IMR-90 (cell line): ENCODE measurements at regions not wholly inside any gene's neighbourhood (a gene's known extent, or its start where the extent isn't known, plus 50 kb on each side); places are given as distances from the start of the nearest gene placed in this dataset.

Experiments
- ATAC-seq: fragments of 200-7000 bp; cut with Tn5 transposase; 2 replicates; pipeline ENCODE4 v1.9.1; 2020; ENCODE audit warnings: low read depth, mild to moderate bottlenecking, moderate library complexity
- BruUV-seq: library from RNA; stranded (reverse); fragments of 400-500 nt; replicated peaks from 2 replicates; lab custom pipeline; 2021; lab: Mats Ljungman, UMichigan
- CTCF ChIA-PET: fragments of 300-600 bp; formaldehyde crosslinking; extraction: SDS; loops from one replicate; lab custom pipeline; 2021; ENCODE audit warnings: antibody characterized with exemption; lab: Yijun Ruan, JAX
- POLR2A ChIA-PET: fragments of 300-600 bp; sonication (Branson Sonifier 250); formaldehyde crosslinking; loops from one replicate; lab custom pipeline; 2022; ENCODE audit warnings: antibody characterized with exemption; ENCODE audit not compliant: unreplicated experiment; lab: Charles Lee
- DNase-seq: peaks from one replicate; pipeline ENCODE4 v3.0.0; 2013
- H2AFZ ChIP-seq: replicated peaks from 2 replicates; pipeline ENCODE3; 2013; ENCODE audit warnings: low read length, mild to moderate bottlenecking; ENCODE audit not compliant: poor library complexity
- H2AK5ac ChIP-seq: 2 replicates; pipeline ENCODE4 v1.6.1; 2013; ENCODE audit warnings: low read depth, low read length, inconsistent platforms
- H2AK9ac ChIP-seq: replicated peaks from 2 replicates; pipeline ENCODE3; 2013; ENCODE audit warnings: mild to moderate bottlenecking, low read depth, low read length, moderate library complexity; ENCODE audit not compliant: poor library complexity
- H2BK120ac ChIP-seq: 2 replicates; pipeline ENCODE4 v1.6.1; 2013; ENCODE audit warnings: low read depth, low read length, inconsistent platforms
- H2BK15ac ChIP-seq: 3 replicates; pipeline ENCODE4 v1.6.1; 2013; ENCODE audit warnings: low read depth, low read length, inconsistent platforms
- H2BK20ac ChIP-seq: 2 replicates; pipeline ENCODE4 v1.6.1; 2013; ENCODE audit warnings: low read depth, mild to moderate bottlenecking, inconsistent platforms, low read length, moderate library complexity
- H2BK5ac ChIP-seq: 2 replicates; pipeline ENCODE4 v1.6.1; 2013; ENCODE audit warnings: mild to moderate bottlenecking, low read depth, low read length, inconsistent platforms; ENCODE audit not compliant: poor library complexity, severe bottlenecking
- H3K14ac ChIP-seq: replicated peaks from 2 replicates; pipeline ENCODE4 v1.6.1; 2013; ENCODE audit warnings: low read depth, low read length, inconsistent platforms
- H3K18ac ChIP-seq: 2 replicates; pipeline ENCODE4 v1.6.1; 2013; ENCODE audit warnings: low read depth, low read length, control low read depth
- H3K23ac ChIP-seq: 2 replicates; pipeline ENCODE4 v1.6.1; 2013; ENCODE audit warnings: low read depth, low read length, inconsistent platforms
- H3K27ac ChIP-seq: 2 replicates; pipeline ENCODE4 v1.5.1; 2013; ENCODE audit warnings: mild to moderate bottlenecking, control low read depth, low read length; ENCODE audit not compliant: insufficient read depth
- H3K27me3 ChIP-seq: 2 replicates; pipeline ENCODE4 v1.6.1; 2013; ENCODE audit warnings: low read length; ENCODE audit not compliant: control insufficient read depth, insufficient read depth
- H3K36me3 ChIP-seq: 2 replicates; pipeline ENCODE4 v1.6.1; 2013; ENCODE audit warnings: low read length, mixed read lengths; ENCODE audit not compliant: control insufficient read depth, insufficient read depth
- H3K4ac ChIP-seq: 2 replicates; pipeline ENCODE4 v1.6.1; 2013; ENCODE audit warnings: low read depth, low read length, inconsistent platforms
- H3K4me1 ChIP-seq: 2 replicates; pipeline ENCODE4 v1.6.1; 2013; ENCODE audit warnings: low read length, mixed read lengths; ENCODE audit not compliant: control insufficient read depth, insufficient read depth
- H3K4me2 ChIP-seq: 2 replicates; pipeline ENCODE4 v1.6.1; 2013; ENCODE audit warnings: low read depth, mild to moderate bottlenecking, control low read depth, low read length, moderate library complexity
- H3K4me3 ChIP-seq: 2 replicates; pipeline ENCODE4 v1.5.1; 2013; ENCODE audit warnings: low read depth, mild to moderate bottlenecking, control low read depth, low read length, moderate library complexity; ENCODE audit not compliant: insufficient read depth
- H3K56ac ChIP-seq: 2 replicates; pipeline ENCODE4 v1.6.1; 2013; ENCODE audit warnings: low read length, inconsistent platforms; ENCODE audit not compliant: insufficient read depth; ENCODE audit errors: extremely low read depth
- H3K79me1 ChIP-seq, 2 experiments: 2 replicates each; pipeline ENCODE4 v1.6.1; 2013; ENCODE audit warnings: low read length in 2 of 2, inconsistent platforms in 1 of 2, low read depth in 1 of 2
- H3K9ac ChIP-seq: 2 replicates; pipeline ENCODE4 v1.6.1; 2013; ENCODE audit warnings: low read depth, low read length, control low read depth
- H3K9me1 ChIP-seq: 2 replicates; pipeline ENCODE4 v1.6.1; 2013; ENCODE audit warnings: low read length, inconsistent platforms; ENCODE audit not compliant: insufficient read depth
- H3K9me3 ChIP-seq: 2 replicates; pipeline ENCODE4 v1.6.1; 2013; ENCODE audit warnings: low read length; ENCODE audit not compliant: control insufficient read depth, insufficient read depth
- H4K20me1 ChIP-seq: 2 replicates; pipeline ENCODE4 v1.6.1; 2013; ENCODE audit warnings: low read length, inconsistent platforms; ENCODE audit not compliant: insufficient read depth
- H4K5ac ChIP-seq: 2 replicates; pipeline ENCODE4 v1.6.1; 2013; ENCODE audit warnings: mild to moderate bottlenecking, low read depth, low read length, control low read depth
- H4K8ac ChIP-seq, 2 experiments: 2 replicates each; pipeline ENCODE4 v1.6.1; 2013; ENCODE audit warnings: low read depth in 2 of 2, low read length in 2 of 2, control low read depth in 1 of 2, inconsistent platforms in 1 of 2
- H4K91ac ChIP-seq: 2 replicates; pipeline ENCODE4 v1.6.1; 2013; ENCODE audit warnings: low read depth, low read length, inconsistent platforms; ENCODE audit not compliant: insufficient read depth
- CEBPB ChIP-seq: IDR thresholded peaks from 2 replicates; pipeline ENCODE4 v1.6.1; 2012; ENCODE audit warnings: low read depth, low read length, improper control_type of control experiment
- CHD1 ChIP-seq: IDR thresholded peaks from 2 replicates; pipeline ENCODE4 v1.6.1; 2012; ENCODE audit warnings: low read depth, low read length, improper control_type of control experiment
- MAFK ChIP-seq: IDR thresholded peaks from 2 replicates; pipeline ENCODE4 v1.6.1; 2012; ENCODE audit warnings: low read depth, low read length, improper control_type of control experiment
- RAD21 ChIP-seq: IDR thresholded peaks from 2 replicates; pipeline ENCODE4 v1.6.1; 2012; ENCODE audit warnings: low read length, improper control_type of control experiment
- RCOR1 ChIP-seq: IDR thresholded peaks from 2 replicates; pipeline ENCODE4 v1.6.1; 2012; ENCODE audit warnings: mild to moderate bottlenecking, low read length, improper control_type of control experiment; ENCODE audit not compliant: insufficient replicate concordance
- RFX5 ChIP-seq: IDR thresholded peaks from 2 replicates; pipeline ENCODE4 v1.8.0; 2012; ENCODE audit warnings: low read depth, mild to moderate bottlenecking, low read length, moderate library complexity
- SMC3 ChIP-seq: fragments of 150-350 bp; IDR thresholded peaks from 2 replicates; pipeline ENCODE4 v1.6.1; 2016; ENCODE audit warnings: low read depth, mild to moderate bottlenecking, antibody characterized with exemption, low read length, moderate library complexity
- USF2 ChIP-seq: fragments of 150-350 bp; IDR thresholded peaks from 2 replicates; pipeline ENCODE4 v1.6.1; 2017; ENCODE audit warnings: mild to moderate bottlenecking, antibody characterized with exemption, low read length, low read depth
- WGBS, 2 experiments: methylation state at CpG; one replicate each; pipeline versions ENCODE4 v1.1.5 to v1.1.7; 2013; ENCODE audit warnings: missing lambda C conversion rate in 2 of 2; ENCODE audit not compliant: insufficient read length in 1 of 2; ENCODE audit errors: extremely low coverage in 2 of 2; 5-methylcytosine and 5-hydroxymethylcytosine counted together
- dilution Hi-C: fragments of 300-500 bp; cut with HindIII; formaldehyde crosslinking; loops from one replicate; pipeline ENCODE4 v1.14.3; 2018; ENCODE audit warnings: low sequenced_read_pairs; ENCODE audit not compliant: unreplicated experiment
- in situ Hi-C: fragments of 300-500 bp; cut with MboI; formaldehyde crosslinking; loops from 3 replicates; pipeline ENCODE4 v1.14.3; 2019; ENCODE audit warnings: low sequenced_read_pairs, inconsistent platforms, mixed read lengths
- intact Hi-C: fragments of 100-400 bp; cut with micrococcal nuclease; formaldehyde crosslinking; loops from 2 replicates; pipeline ENCODE4 v1.10.0; 2022
- TF ChIP-seq, protein P1 (sequence below): fragments of 150-350 bp; IDR thresholded peaks from 2 replicates; pipeline ENCODE4 v1.6.1; 2016; ENCODE audit warnings: low read depth, mild to moderate bottlenecking, low read length, moderate library complexity, borderline replicate concordance

DNA sequence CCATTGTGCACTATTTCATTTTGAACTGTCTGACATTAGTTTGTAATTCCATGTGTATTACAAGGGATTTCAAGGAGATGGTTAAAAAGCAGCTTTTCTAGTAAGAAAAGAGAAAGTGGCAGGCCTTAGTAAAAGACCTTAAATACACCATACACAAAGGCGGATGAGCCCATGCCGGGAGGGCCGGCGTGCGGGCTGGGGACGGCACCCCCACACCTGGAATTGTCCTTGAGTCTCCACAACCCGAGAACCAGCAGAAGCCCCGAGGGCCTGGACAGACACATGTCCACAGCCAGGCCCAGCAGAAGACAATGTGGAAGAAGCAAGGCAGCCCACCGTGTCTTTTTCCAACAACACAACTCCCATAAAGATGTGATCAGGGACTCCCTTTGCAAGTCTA lies 123.7 kb upstream of the TCERG1L start:
- Histone ChIP-seq H3K79me1 (no peaks in the 10 kb centered on the region), H3K9me1 (no peaks in the 10 kb centered on the region), H2AK9ac (no peak overlapping the region), H3K36me3 (no peaks in the 10 kb centered on the region), H3K4ac (no peak overlapping the region), H3K4me3 (no peak overlapping the region), H2AFZ (no peak overlapping the region), H3K27ac (no peak overlapping the region), H4K5ac (no peak overlapping the region), H2BK15ac (no peak overlapping the region), H4K20me1 (no peaks in the 10 kb centered on the region), H3K56ac (no peak overlapping the region), H2BK5ac (no peak overlapping the region), H3K9ac (no peak overlapping the region), H2AK5ac (no peak overlapping the region), H3K18ac (no peak overlapping the region), H4K8ac (no peak overlapping the region), H3K27me3 (no peaks in the 10 kb centered on the region), H2BK20ac (no peak overlapping the region), H3K4me1 (no peaks in the 10 kb centered on the region), H3K14ac (no peak overlapping the region), H2BK120ac (no peak overlapping the region), H3K23ac (no peak overlapping the region), H3K9me3 (peaks cover 50% of the 10 kb centered on the region), H3K4me2 (no peak overlapping the region), H4K91ac (no peak overlapping the region)
- CTCF ChIA-PET = no interaction called here
- 65% methylated on average over 2 of the region's 9 CpGs; no CpG with 5 or more reads in 1 of the 2 experiments for WGBS, 2 experiments
- POLR2A ChIA-PET = no interaction called here
- ATAC-seq (no peak), DNase-seq (no peak)
- TF ChIP-seq SMC3 (no peak), USF2 (no peak), CEBPB (no peak), CHD1 (no peak), RFX5 (no peak), RCOR1 (no peak), MAFK (no peak), RAD21 (no peak)
- TF ChIP-seq, protein P1, sequence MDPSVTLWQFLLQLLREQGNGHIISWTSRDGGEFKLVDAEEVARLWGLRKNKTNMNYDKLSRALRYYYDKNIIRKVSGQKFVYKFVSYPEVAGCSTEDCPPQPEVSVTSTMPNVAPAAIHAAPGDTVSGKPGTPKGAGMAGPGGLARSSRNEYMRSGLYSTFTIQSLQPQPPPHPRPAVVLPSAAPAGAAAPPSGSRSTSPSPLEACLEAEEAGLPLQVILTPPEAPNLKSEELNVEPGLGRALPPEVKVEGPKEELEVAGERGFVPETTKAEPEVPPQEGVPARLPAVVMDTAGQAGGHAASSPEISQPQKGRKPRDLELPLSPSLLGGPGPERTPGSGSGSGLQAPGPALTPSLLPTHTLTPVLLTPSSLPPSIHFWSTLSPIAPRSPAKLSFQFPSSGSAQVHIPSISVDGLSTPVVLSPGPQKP = no peak
- dilution Hi-C loops = no loop called here
- no TSS peak for BruUV-seq
- intact Hi-C loops = no loop called here
- in situ Hi-C loops = no loop called here
